Gastrocnemius medialis (tissue), 4 donors: ENCODE measurements at regions not wholly inside any gene's neighbourhood (a gene's known extent, or its start where the extent isn't known, plus 50 kb on each side); places are given as distances from the start of the nearest gene placed in this dataset.

Source experiments
- ATAC-seq, 2 donors: fragments of 150-250 bp; one replicate each; pipeline ENCODE4 v1.9.1; 2016
- DNase-seq, 2 donors: peaks; one replicate each; pipeline ENCODE4 v3.0.0-alpha.2; 2019
- H3K27ac ChIP-seq, 4 donors: fragments of 200-600 bp; sonication (generic); 1 replicate in 1 of 4; 2 replicates in 3 of 4; pipeline ENCODE4 v1.5.1; 2016 to 2018; ENCODE audit warnings: mild to moderate bottlenecking in 2 of 4, moderate library complexity in 1 of 4
- H3K27me3 ChIP-seq, 3 donors: fragments of 200-600 bp; sonication (generic) in 2 of 3; 1 replicate in 1 of 3; 2 replicates in 2 of 3; pipeline versions ENCODE4 v1.5.1 to v1.6.0; 2016 to 2019; ENCODE audit warnings: mild to moderate bottlenecking in 1 of 3, moderate library complexity in 1 of 3
- H3K36me3 ChIP-seq, 2 donors: fragments of 200-600 bp; sonication (generic) in 1 of 2; one replicate each; pipeline ENCODE4 v1.5.1; 2017 to 2018
- H3K4me1 ChIP-seq, 2 donors: fragments of 200-600 bp; sonication (generic) in 1 of 2; one replicate each; pipeline ENCODE4 v1.5.1; 2016 to 2017; ENCODE audit warnings: mild to moderate bottlenecking in 2 of 2
- H3K4me3 ChIP-seq, 4 donors: fragments of 200-600 bp; sonication (generic) in 3 of 4; 1 replicate in 1 of 4; 2 replicates in 3 of 4; pipeline ENCODE4 v1.5.1; 2016 to 2019; ENCODE audit warnings: mild to moderate bottlenecking in 2 of 4
- H3K9me3 ChIP-seq, 3 donors: fragments of 200-600 bp; sonication (generic) in 2 of 3; 1 replicate in 1 of 3; 2 replicates in 2 of 3; pipeline ENCODE4 v1.5.1; 2016 to 2019
- POLR2A ChIP-seq, 2 donors: fragments of 450-650 bp; IDR thresholded peaks; one replicate each; pipeline ENCODE4 v1.6.1; 2017; ENCODE audit warnings: antibody characterized with exemption in 2 of 2, mild to moderate bottlenecking in 2 of 2, moderate library complexity in 2 of 2
- in situ Hi-C, 4 donors: fragments of 200-750 bp; cut with MboI; loops; one replicate each; pipeline versions ENCODE4 v1.15.0 to v1.8.0; 2017; ENCODE audit warnings: low sequenced_read_pairs in 4 of 4
- intact Hi-C: fragments of 100-400 bp; cut with DNase I; formaldehyde crosslinking; loops from one replicate; pipeline ENCODE4 v1.15.1; 2023; ENCODE audit warnings: low total_unique reads
- TF ChIP-seq, protein P1 (sequence below), 5 experiments: fragments of 450-650 bp in 3 of 5; fragments of 200-600 bp in 2 of 5; sonication (generic) in 2 of 5; IDR thresholded peaks in 4 of 5; conservative IDR thresholded peaks in 1 of 5; 1 replicate in 4 of 5; 2 replicates in 1 of 5; pipeline ENCODE4 v1.5.1; 2016 to 2019; ENCODE audit warnings: antibody characterized with exemption in 5 of 5, mild to moderate bottlenecking in 3 of 5, moderate library complexity in 3 of 5

DNA sequence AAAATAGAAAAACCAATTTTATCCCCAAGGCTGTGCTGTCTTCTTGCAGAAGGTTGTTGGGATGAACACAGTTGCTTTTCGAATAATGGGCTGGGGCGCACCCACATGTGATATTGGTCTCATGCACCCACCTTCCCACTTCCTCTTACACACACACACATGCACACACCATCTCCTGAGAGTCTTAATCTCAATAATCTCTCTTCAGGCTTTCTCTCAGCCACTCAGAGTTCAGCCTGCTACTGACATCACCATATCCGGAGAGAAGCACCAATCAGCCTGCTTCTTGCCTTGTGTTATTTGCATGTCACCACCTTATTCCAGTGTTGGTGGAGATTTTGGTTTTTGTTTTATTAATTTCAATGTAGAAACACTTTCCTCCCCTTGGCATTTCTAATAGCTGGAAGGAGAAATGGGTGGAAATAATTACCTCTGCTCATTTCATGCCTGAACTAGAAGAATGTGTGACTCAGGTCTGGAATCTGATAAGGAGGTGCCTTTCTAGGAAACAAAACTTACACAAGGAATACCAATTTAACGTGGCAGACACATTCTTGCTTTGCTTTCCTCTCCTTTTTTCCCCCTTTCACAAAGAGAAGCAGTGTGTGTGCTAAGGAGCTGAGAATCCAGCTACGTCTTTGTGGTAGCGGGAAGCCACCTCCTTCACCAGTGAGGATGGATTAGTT, 400.2 kb downstream of the MID1IP1 start:
- in situ Hi-C loops: no loop called here
- no peak overlapping the region for H3K4me3 ChIP-seq
- H3K27me3 ChIP-seq: no peaks in the 10 kb centered on the region
- H3K9me3 ChIP-seq: no peaks in the 10 kb centered on the region
- intact Hi-C loops: no loop called here
- ATAC-seq: no peak
- H3K4me1 ChIP-seq: no peaks in the 10 kb centered on the region
- DNase-seq: no peak
- no peaks in the 10 kb centered on the region for H3K36me3 ChIP-seq
- TF ChIP-seq, protein P1, sequence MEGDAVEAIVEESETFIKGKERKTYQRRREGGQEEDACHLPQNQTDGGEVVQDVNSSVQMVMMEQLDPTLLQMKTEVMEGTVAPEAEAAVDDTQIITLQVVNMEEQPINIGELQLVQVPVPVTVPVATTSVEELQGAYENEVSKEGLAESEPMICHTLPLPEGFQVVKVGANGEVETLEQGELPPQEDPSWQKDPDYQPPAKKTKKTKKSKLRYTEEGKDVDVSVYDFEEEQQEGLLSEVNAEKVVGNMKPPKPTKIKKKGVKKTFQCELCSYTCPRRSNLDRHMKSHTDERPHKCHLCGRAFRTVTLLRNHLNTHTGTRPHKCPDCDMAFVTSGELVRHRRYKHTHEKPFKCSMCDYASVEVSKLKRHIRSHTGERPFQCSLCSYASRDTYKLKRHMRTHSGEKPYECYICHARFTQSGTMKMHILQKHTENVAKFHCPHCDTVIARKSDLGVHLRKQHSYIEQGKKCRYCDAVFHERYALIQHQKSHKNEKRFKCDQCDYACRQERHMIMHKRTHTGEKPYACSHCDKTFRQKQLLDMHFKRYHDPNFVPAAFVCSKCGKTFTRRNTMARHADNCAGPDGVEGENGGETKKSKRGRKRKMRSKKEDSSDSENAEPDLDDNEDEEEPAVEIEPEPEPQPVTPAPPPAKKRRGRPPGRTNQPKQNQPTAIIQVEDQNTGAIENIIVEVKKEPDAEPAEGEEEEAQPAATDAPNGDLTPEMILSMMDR (IDR thresholded peaks at IDR 0.05 in 4 of 5, conservative IDR thresholded peaks at IDR 0.05 in 1 of 5): no peak
- no peak for TF ChIP-seq POLR2A (IDR thresholded peaks at IDR 0.05)
- no peak overlapping the region for H3K27ac ChIP-seq

DNA sequence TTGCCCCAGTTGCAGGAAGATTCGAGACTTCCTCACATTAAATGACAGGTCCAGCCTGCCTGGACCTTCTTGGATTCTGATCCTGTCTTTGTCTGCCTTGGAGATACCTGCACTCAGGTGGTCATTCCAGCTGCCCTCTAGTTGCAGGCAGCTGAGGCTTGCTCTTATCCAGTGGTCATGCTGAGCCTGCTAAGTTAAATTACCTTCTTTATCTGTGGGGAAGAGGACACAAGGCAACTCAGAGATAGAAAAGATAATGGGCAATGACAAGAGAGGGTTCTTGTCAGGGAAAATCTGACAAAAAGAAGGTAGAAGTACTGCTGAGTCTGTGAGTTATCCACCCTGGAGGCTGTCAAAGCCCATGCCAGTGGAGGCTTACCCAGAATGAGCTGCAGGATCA, 401.4 kb downstream of the MID1IP1 start:
- in situ Hi-C loops: no loop called here
- TF ChIP-seq, protein P1 (IDR thresholded peaks at IDR 0.05 in 4 of 5, conservative IDR thresholded peaks at IDR 0.05 in 1 of 5): no peak
- no peak for TF ChIP-seq POLR2A (IDR thresholded peaks at IDR 0.05)
- Histone ChIP-seq H3K27me3 (no peaks in the 10 kb centered on the region), H3K4me1 (no peaks in the 10 kb centered on the region), H3K4me3 (no peak overlapping the region), H3K27ac (no peak overlapping the region), H3K36me3 (no peaks in the 10 kb centered on the region), H3K9me3 (no peaks in the 10 kb centered on the region)
- no peak for DNase-seq
- ATAC-seq: no peak
- intact Hi-C loops: no loop called here

DNA sequence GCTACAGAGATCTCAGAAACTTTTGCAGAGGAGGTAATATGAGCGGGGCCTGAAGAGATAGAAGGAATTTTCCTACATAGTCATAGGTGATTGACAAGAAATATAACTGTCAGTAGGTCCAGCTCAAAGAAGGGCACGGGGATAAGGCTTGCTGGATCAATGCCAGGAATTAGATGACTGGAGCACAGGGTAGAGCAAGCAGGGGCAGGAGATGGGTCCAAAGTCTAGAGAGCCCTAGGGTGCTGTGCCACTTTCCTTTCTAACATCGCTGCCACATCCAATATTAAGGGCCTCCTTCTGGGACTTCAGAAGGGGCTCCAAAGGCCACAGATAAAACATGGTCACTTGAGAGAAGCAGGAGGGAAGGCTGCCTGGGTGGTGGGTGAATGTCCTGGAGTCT, 402.2 kb downstream of the MID1IP1 start:
- in situ Hi-C loops: no loop called here
- DNase-seq (no peak), ATAC-seq (no peak)
- Histone ChIP-seq H3K4me1 (no peaks in the 10 kb centered on the region), H3K4me3 (no peak overlapping the region), H3K27ac (no peak overlapping the region), H3K36me3 (no peaks in the 10 kb centered on the region), H3K27me3 (no peaks in the 10 kb centered on the region), H3K9me3 (no peaks in the 10 kb centered on the region)
- TF ChIP-seq POLR2A (IDR thresholded peaks at IDR 0.05): no peak
- TF ChIP-seq, protein P1 (IDR thresholded peaks at IDR 0.05 in 4 of 5, conservative IDR thresholded peaks at IDR 0.05 in 1 of 5): no peak
- intact Hi-C loops: no loop called here

DNA sequence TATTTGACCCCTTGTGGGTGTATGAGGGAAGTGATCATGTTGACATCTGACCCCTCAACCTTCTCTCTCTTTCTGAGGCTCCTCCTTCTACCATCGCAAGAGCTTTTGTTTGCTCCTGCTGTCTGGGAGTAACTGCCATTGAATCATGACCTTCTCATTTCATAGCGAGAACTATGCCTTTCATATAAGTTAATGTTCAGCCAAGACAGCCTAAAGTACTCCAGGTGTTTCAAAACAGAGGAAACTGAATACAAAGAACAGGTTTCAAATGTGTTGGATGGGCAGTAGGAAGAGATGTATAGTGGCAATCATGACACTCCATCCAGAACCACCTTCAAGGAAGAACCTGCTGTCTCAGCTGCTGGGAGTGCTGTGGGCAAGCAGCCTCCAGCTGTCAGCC, 403.1 kb downstream of the MID1IP1 start:
- H3K4me3 ChIP-seq: no peak overlapping the region
- no peaks in the 10 kb centered on the region for H3K27me3 ChIP-seq
- ATAC-seq (no peak), DNase-seq (no peak)
- in situ Hi-C loops: no loop called here
- H3K4me1 ChIP-seq: no peaks in the 10 kb centered on the region
- H3K27ac ChIP-seq: no peak overlapping the region
- no peaks in the 10 kb centered on the region for H3K36me3 ChIP-seq
- no peak for TF ChIP-seq POLR2A (IDR thresholded peaks at IDR 0.05)
- TF ChIP-seq, protein P1 (IDR thresholded peaks at IDR 0.05 in 4 of 5, conservative IDR thresholded peaks at IDR 0.05 in 1 of 5): no peak
- intact Hi-C loops: no loop called here
- no peaks in the 10 kb centered on the region for H3K9me3 ChIP-seq

DNA sequence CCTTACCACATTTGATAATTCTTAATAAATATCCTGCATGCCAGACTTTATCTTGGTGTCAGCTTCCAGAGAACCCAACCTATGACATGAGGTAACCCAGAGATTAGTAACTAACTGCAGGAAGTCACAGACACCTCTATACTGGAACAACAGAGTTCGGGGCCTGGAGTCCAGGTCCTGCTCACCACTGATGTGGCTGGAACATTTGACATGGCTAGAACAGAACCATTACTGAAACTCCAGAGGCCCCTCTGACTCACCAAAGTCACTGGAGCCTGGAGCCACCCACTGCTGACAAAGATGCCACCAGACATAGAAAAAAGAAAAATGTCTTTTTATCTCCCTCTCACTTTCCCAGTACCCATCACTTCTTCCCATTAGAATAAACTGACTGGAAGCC, 403.7 kb downstream of the MID1IP1 start:
- Histone ChIP-seq H3K27me3 (no peaks in the 10 kb centered on the region), H3K9me3 (no peaks in the 10 kb centered on the region)

More for the DNA sequence above, 403.7 kb downstream of the MID1IP1 start:
- no peak for TF ChIP-seq POLR2A (IDR thresholded peaks at IDR 0.05)
- TF ChIP-seq, protein P1 (IDR thresholded peaks at IDR 0.05 in 4 of 5, conservative IDR thresholded peaks at IDR 0.05 in 1 of 5): no peak
- intact Hi-C loops (no loop called here), in situ Hi-C loops (no loop called here)
- no peak for DNase-seq
- Histone ChIP-seq H3K36me3 (no peaks in the 10 kb centered on the region), H3K4me1 (no peaks in the 10 kb centered on the region), H3K27ac (no peak overlapping the region), H3K4me3 (no peak overlapping the region)
- no peak for ATAC-seq
